Upper lobe of left lung (tissue), 4 donors: ENCODE measurements at regions not wholly inside any gene's neighbourhood (a gene's known extent, or its start where the extent isn't known, plus 50 kb on each side); places are given as distances from the start of the nearest gene placed in this dataset.

ENCODE experiments used
- CTCF ChIP-seq, 6 experiments: fragments of 450-650 bp in 4 of 6; fragments of 200-600 bp in 2 of 6; sonication (generic) in 2 of 6; IDR thresholded peaks; one replicate each; pipeline ENCODE4 v1.5.1; 2016 to 2019; ENCODE audit warnings: antibody characterized with exemption in 6 of 6
- EP300 ChIP-seq, 4 donors: sonication (generic); formaldehyde crosslinking; IDR thresholded peaks; one replicate each; pipeline ENCODE4 v1.5.1; 2017; ENCODE audit warnings: antibody characterized with exemption in 4 of 4, control low read depth in 2 of 4
- POLR2AphosphoS5 ChIP-seq, 2 donors: sonication (generic); formaldehyde crosslinking; IDR thresholded peaks; one replicate each; pipeline ENCODE4 v1.5.1; 2017; ENCODE audit warnings: antibody characterized with exemption in 2 of 2

GRCh38 chr4:166315721-166316467 lies 442.9 kb downstream of the TLL1 start:
- TF ChIP-seq CTCF (IDR thresholded peaks at IDR 0.05) (no peak), EP300 (IDR thresholded peaks at IDR 0.05) (no peak), POLR2AphosphoS5 (IDR thresholded peaks at IDR 0.05) (no peak)
